ENCODE measurements at regions not wholly inside any gene's neighbourhood (a gene's known extent, or its start where the extent isn't known, plus 50 kb on each side); places are given as distances from the start of the nearest gene placed in this dataset.

DNA sequence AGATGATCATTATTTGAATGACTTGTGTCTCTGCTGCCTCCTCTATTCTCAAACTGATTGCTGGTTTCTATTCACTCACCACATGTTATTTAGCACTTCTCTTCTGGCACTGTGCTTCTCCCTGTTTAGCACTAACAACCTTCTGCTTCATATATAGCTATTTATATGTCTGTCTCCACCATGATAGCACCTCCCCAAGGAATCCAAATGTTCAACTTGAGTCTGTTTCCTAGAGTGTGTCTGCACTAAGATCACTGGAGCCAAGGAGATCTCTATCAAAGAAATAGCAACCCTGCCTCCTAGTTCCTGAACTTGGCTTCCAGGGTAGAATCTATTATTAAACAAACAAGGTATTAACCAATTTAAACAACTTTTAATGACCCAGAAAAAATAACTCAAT lies 104.5 kb downstream of the CYP26A1 start:
- no peak for DNase-seq (ENCODE audit: low read depth in 2 of 2)

DNA sequence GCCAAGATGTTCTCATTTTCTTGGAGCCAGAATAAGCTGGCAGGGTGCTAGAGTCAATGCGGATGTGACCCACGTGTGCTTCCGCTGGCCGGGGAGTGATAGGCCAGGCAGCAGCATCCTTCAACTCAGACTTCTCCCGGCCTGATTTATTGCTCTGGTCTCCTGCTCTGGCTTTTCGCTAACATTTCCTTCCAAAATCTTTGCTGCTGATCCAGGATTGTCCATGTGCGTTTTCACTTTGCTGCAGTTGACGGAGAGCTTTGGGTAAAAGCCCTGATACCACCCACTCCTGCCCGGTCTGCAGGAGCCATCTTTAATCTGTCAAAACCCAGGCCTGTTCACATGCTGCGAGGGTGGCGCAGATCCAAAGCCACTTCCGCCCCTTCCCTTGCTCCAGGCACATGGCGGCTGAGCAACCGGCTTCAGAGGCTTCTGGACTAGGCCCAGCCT lies 106.8 kb downstream of the CYP26A1 start:
- DNase-seq (ENCODE audit: low read depth in 2 of 2) = peak; percentile 40 to 43

DNA sequence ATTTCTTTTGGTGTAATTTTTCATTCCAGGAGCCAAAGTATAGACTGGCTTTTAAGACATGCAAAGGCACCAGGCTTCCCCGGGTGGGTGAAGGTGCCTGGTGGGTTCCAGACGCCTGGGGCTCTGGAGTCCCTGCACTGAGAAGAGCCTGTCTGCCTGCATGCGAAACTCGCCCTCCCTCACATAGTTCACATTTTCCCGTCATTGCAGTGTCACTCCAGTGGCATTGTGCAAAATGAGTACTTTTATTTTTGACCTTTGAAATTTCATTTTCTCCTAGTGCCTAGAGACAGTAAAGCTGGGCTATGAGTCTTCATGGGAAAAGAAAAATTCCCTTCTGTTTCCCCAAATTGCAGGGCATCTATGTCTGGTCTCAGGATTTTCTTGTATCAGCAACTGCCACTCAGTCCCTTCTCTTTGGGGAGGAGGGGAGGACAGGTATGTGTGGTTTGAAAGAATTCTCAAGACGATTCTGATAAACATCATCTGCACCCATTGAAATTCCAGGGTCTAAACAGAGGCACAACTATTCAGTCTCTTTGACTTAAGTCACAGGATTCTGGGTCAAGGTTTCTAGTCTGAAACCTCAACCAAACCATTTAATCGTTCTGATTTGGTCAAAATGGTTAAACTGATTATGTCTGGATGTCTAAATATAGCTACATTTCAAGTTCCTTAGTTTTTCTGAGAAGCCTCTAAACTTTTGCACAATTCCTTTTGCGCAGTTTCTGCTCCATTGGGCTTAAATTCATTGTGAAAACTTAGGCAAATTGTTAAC lies 107.8 kb downstream of the CYP26A1 start:
- no peak for DNase-seq (ENCODE audit: low read depth in 2 of 2)

DNA sequence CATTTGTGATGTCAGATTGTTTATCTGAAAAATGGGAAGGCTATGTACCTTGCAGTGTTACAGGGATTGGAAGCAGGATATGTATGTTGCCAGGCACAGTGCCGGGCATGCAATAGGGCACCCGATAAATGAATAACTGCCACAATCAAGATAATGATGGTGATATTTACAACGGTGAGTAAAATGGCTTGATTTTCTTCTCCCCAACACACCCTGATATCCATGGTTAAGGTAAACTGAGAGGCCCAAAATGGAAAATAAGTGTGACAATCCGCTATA lies 108.3 kb downstream of the CYP26A1 start:
- no peak for DNase-seq (ENCODE audit: low read depth in 2 of 2)

DNA sequence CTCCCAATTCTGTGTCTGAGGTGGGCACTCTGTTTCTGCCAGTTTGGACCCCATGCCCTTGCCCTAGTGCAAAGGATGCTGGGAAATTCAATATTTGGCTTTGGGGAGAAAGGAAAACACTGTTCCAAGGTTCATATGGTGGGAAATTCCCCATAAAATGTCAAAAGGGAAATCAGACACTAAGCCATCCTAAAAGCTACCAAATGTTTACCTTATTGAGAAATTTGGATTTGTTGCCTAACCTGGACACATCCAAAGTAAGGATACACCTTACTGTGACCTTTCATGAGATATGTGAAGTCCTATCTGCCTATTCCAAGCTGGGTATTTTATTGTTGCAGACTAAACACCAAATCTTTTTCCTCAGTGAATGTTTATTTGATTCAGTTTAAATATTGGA lies 109.1 kb downstream of the CYP26A1 start:
- DNase-seq (ENCODE audit: low read depth in 2 of 2) = no peak

DNA sequence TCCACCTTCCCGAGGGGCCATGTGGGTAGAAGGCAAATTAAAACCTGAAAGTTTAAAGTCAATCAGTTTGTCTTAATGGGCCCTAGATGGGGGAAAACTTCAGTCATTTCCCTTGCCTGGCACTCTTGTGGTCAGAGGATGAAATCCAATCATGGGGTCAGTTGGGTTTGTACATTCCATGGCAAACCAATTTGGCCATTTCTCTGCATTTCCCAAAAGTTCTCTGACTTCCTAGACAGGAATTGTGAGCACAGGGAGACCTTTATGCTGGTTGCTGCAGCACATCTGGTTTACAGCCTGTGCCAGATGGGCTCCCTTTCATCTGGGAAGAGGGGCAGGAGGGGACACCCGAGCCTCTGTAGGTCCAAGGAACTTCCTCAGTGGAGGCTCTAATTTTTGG lies 113.0 kb downstream of the CYP26A1 start:
- no peak for DNase-seq (ENCODE audit: low read depth in 2 of 2)

DNA sequence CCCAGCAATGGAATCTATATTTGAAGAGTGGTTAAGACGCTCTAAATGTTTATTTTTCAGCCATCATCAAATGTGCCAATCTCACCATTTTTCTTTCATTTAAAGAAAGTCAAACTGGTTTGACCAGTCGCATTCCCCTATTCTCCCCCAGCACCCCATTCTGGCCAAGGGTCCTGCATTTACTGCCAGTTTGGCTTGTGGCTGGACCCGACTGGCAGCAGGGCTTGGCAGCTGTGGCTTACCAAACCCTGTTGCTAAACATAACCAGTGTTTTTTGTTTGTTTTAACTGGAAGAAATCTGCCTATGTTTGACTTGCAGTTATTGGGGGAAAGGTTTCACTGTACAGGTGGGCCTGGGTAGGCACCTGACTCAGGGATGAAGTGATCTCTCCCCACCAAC lies 116.3 kb downstream of the CYP26A1 start:
- no peak for DNase-seq (ENCODE audit: low read depth in 2 of 2)

DNA sequence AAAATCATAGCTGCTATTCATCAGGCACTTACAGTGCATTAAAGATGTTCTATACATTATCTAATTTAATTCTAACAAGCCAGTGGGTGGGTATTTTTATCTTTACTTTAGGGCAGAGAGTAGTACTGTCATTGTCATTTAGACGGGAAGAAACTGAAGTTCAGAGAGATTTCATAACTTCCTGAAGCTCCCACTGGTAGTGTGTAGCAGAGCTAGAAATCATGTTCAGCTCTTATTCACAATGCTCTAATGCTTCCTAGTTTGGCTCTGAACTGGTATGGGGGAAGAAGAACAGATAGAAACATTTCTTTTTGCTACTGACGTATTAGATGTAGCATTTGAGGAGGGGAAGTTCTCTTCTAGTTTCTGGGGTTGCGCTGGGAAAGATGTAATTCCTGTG lies 116.7 kb downstream of the CYP26A1 start:
- no peak for DNase-seq (ENCODE audit: low read depth in 2 of 2)

DNA sequence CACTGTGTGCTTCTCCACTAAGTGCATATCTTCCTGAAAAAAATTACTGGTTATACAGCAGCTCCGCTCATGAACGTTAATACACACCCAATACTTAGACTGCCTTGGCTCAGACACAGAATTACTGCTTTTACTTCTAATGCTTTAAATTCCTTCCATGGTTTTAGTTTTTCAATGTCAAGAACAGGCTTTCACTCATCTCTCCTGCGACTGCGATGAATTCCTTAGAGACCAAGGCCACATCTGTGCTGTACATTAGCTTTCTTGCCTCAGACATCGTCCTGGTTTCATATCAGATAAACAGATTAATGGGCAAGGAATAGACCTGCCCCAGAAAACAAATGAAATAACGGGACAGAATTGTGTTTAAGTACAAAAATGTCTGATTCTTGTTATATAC lies 120.2 kb downstream of the CYP26A1 start:
- DNase-seq (ENCODE audit: low read depth in 2 of 2) = no peak

DNA sequence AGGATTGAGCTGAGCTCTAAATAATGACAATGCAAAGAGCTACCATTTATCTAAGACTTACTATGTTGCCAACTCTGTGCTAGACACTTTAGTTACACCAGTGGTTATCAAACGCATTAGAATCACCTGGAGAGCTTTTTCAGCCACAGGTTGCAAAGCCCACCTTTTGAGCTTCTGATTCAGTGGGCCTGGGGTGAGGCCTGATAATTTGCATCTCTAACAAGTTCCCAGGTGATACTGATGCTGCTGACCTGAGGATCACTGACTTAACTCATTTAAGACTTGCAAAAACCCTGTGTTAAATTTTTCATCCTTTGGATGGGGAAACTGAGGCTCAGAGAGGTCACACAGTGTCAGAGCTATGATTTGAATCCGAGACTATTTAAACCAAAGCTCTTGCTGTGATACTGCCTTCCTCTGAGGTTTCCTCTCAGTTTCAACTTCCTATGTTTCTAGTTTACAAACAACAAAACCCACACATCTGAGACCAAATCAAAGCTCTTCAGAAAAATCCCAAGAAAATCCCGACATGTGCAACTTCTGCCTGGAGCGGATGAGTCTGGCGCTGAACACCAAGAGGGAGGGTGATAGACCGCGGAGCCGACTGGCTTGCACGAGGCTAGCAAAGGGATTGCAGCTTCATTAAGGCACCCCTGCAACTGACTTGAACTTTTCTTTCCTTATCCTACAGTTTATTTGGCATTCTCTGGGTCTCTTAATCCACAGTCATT lies 124.9 kb downstream of the CYP26A1 start:
- DNase-seq (ENCODE audit: low read depth in 2 of 2) = peak; percentile 3 to 8

DNA sequence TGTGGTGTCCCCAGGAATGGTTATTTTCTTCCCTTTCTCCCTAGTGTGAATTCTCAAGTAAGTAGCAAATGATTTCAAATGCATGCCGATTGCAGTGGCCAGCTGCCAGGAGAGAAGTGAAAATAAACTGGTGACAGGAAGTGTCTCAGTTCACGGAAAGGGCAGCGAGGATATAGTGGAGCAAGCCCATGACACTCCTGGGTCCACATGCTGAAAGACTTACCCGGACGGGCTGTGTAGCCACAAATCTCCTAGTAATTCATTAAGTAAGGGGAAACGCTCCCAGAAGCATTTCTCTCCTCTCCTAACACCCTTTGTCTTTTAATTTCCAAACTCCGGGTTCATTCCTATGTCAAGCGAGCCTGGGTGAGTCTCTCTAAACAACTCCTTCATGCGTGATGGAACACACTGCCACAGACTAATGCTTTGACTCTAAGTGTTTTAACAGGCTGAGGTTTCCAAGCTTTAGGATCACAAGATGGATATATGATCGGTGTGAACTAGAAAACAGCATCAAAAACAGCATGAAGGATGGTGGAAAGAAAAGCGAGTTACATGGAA lies 125.6 kb downstream of the CYP26A1 start:
- DNase-seq (ENCODE audit: low read depth in 2 of 2) = peak; percentile 31 to 35

DNA sequence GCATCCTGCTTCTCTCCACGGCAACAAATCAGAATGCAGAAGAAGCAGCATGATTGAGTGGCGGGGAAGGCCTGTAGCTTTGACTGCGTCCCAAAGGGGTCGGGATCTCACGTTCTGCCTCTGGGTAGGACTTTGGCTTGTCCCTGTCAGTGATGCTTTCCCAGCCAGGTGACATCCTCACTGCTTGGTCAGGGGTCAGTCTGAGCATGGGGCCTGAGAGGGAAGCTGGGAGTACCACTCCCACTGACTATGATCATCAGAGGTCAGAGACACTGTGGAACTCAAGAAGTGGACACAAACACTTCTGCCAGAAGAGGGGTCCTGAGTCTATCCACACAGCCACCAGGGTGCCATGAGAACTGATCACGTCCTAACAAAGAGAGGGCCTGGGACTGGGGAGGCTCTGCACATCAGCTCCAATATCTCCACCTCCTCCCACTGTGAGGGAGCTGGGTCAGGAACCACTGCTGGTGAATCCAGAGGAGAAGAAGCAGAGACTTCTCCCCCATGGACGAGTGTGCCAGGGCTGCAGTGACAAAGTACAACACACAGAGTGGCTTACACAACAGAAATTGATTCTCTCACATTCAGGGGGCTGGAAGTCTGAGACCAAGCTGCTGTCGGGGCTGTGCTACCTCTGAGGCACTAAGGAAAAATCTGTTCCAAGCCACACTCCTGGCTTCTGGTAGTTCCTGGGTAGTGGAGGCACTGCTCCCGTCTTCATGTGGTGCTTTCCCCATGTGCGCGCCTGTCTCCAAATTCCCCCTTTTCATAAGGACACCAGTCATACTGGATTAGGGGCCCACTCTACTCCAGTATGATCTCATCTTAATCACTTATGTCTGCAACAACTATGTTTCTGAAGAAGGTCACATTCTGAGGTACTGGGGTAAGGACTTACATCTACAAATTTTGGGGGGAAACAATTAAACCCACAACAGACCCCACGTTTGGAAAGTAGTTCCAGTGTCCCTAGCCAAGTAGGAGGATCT lies 131.1 kb downstream of the CYP26A1 start:
- no peak for DNase-seq (ENCODE audit: low read depth in 2 of 2)

DNA sequence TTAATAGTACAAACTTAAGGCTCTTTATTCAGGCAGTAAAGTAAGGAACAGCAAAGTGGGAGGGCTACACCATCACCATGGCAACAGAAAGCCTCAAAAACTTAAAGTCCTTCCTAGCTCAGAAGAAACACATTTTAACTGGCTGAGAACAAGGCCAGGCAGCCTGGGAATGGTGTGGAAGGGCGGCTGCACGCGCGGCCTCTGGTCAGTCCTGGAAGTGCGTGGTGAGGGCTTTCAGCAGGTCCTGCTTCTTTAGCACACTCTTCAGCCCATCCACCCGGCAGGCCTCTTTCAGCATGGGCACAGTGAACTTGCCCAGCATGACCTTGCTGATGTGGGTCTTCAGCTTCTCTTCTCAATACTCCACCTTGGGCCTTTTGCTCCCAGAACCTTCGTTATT lies 133.0 kb downstream of the CYP26A1 start:
- DNase-seq (ENCODE audit: low read depth in 2 of 2) = no peak

DNA sequence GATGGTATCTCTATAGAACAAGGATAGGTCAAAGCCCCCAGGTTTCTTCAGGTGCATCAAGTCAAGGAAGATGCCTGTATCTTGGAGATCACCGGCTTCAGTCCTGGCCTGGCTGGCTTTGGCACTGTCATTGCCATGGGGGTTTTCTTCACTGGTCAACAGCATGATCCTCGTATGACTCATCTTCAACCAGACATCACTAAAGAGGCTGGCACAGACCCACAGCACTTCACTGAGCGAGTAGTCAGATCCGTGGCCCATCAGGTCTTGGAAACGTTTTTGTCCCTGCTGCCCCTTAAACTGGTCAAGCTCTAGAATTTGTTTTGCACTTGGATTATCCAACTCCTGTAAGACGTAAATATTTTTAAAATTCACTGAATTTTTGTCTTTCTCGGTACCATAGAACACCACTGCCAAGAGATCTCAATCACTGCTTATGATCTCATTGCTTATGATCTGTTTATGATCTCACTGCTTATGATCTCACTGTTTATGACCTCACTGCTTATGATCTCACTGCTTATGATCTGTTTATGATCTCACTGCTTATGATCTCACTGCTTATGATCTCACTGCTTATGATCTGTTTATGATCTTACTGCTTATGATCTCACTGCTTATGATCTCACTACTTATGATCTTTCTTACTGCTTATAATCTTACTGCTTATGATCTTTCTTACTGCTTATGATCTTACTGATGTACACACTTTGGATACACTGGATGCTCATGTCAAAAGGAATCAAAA lies 135.2 kb downstream of the CYP26A1 start:
- DNase-seq (ENCODE audit: low read depth in 2 of 2) = no peak

DNA sequence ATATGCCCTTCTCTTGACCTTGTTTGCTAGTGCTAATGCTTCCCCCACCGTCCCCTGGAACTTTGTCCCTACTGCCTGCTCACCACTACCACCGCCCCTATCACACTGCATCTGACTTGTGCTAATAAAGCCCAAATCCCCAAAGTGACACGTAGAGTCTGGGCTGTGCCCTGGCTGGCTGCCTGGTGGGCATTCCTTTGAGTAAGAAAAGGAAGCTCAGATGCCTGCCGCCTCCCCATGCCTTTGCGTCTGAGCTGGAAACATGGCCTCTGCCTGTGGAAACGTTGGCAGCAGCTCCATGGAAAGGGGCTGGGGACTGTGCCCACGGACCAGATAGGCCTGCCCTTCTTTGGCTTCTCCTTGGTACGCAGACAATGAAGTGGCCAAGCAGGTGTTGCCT lies 138.3 kb downstream of the CYP26A1 start:
- no peak for DNase-seq (ENCODE audit: low read depth in 2 of 2)

DNA sequence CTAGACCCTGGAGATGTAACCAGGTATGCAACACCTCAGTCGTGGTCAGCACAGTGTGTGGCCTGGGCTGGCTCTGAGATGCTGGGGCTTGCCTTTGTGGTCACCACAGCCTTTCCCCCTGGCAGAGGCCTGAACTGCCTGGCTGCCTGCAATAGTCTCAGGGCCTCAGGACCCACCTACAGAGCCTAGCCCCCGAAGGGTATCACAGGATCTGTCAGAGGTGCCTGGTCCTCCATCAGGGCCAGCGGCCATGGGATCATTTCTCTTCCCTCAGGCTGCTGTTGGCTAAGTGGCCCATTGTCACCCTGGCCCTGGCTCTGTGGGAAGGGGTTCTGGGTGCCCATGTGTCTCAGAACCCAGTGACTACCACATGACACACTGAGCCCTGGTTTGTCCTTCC lies 141.6 kb downstream of the CYP26A1 start:
- DNase-seq (ENCODE audit: low read depth in 2 of 2) = no peak

DNA sequence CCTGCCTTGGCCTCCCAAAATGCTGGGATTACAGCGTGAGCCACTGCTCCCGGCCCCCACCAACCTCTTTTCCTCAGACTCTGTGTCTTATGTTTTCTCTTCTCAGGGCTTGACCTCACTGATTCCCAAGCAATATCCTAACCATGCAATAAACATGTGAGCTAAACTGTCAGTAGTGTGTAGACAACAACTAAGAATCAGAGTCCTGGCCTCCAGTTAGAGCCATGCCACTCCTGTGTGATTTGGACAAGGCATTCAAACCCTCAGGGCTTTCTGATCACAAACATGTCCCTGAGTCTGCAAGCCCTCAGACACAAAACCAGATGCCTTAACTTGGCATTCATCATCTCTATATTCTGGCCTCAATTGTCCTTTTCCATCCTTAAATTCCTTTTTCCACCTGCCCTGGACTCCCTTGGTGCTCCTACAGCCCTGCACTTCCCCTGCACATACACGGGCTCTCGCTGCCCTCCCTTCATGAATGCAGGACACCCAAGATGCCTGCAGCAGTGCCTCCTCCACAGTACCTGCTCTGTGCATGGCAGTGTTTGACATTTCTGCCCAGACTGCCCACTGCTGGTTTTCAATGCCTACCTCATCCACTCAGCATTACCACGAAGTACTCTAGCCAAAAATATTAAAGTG lies 142.8 kb downstream of the CYP26A1 start:
- DNase-seq (ENCODE audit: low read depth in 2 of 2) = no peak

DNA sequence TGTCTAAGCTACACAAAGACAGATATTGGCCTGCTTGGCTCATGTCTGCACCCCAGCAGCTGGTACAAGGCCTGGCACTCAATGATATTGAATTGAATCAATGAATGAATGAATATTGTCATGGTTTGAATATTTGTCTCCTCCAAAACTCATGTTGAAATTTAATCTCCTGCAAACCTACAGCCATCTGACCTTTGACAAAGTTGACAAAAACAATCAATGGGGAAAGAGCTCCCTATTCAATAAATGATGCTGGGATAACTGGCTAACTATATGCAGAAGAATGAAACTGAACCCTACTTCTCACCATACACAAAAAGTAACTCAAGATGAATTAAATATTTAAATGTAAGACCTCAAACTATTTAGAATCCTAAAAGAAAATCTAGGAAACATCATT lies 144.7 kb downstream of the CYP26A1 start:
- no peak for DNase-seq (ENCODE audit: low read depth in 2 of 2)

DNA sequence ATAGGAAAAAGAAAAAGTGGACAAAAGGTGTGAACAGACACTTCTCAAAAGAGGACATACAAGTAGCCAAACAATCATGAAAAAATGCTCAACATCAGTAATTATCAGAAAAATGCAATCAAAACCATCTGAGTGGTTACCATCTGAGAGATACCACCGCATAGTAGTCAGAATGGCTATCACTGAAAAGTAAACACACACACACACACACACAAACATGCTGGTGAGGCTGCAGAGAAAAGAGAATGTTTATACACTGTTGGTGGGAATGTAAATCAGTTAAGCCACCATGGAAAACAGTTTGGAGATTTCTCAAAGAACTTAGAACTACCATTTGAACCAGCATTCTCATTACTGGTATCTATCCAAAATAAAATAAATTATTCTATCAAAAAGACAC lies 145.7 kb downstream of the CYP26A1 start:
- no peak for DNase-seq (ENCODE audit: low read depth in 2 of 2)

DNA sequence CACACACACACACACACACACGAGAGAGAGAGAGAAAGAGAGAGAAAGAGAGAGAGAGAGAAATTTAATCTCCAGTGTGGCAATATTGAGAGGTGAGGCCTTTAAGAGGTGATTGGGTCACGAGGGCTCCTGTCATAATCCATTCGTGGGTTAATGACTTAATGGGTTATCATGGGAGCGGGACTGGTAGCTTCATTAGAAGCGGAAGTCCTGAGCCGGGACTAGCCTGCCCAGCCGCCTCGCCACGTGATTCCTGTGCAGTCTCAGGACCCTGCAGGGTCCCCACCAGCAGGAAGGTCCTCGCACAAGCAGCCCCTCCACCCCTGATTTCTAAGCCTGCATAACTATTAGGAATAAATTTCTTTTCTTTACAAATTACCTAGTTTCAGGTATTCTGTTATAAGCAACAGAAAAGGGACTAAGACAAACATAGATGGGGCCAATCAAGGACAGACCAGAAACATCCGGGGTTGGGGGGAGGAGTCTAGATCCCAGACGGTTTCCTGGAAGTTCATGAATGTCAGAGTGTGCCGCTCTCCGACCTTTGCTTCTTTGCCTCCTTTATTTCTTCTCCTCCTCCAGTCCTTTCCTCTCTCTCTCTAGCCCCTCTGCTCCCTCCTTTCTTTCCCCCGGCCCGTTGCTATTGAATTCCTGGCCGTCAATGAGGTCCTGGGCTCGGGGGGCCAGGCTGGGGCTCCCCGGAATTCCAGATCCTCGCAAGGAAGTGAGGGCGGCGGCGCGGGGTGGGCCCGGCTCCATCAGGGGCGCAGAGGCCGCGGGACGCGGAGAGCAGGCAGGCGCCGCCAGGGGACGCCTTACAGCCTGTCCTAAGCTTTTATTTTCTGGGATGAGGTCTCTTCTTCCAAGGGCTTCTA lies 146.8 kb downstream of the CYP26A1 start:
- DNase-seq (ENCODE audit: low read depth in 2 of 2) = no peak
